Ishikawa (cell line): ENCODE measurements at regions not wholly inside any gene's neighbourhood (a gene's known extent, or its start where the extent isn't known, plus 50 kb on each side); places are given as distances from the start of the nearest gene placed in this dataset.

ENCODE experiments used
- EP300 ChIP-seq: IDR thresholded peaks from 2 replicates; pipeline ENCODE4 v1.6.1; 2012; ENCODE audit warnings: borderline replicate concordance
- NFIC ChIP-seq: IDR thresholded peaks from 2 replicates; pipeline ENCODE4 v1.6.1; 2012
- RAD21 ChIP-seq: IDR thresholded peaks from 2 replicates; pipeline ENCODE4 v1.6.1; 2012; ENCODE audit warnings: low read depth
- REST ChIP-seq: IDR thresholded peaks from 2 replicates; pipeline ENCODE4 v1.6.1; 2012; ENCODE audit warnings: low read depth, mild to moderate bottlenecking
- TAF1 ChIP-seq: IDR thresholded peaks from 2 replicates; pipeline ENCODE4 v1.6.1; 2012; ENCODE audit warnings: low read depth, mild to moderate bottlenecking
- TEAD4 ChIP-seq: IDR thresholded peaks from 2 replicates; pipeline ENCODE4 v1.6.1; 2012
- YY1 ChIP-seq: IDR thresholded peaks from 2 replicates; pipeline ENCODE4 v1.6.1; 2012; ENCODE audit warnings: low read depth
- ZBTB7A ChIP-seq: IDR thresholded peaks from 2 replicates; pipeline ENCODE4 v1.6.1; 2012; ENCODE audit warnings: low read depth
- TF ChIP-seq, protein P1 (sequence below): IDR thresholded peaks from 2 replicates; pipeline ENCODE4 v1.6.1; 2012

- TF ChIP-seq TAF1 (no peak), EP300 (no peak), NFIC (no peak), TEAD4 (no peak), REST (no peak), YY1 (no peak), ZBTB7A (no peak), RAD21 (no peak)
- TF ChIP-seq, protein P1, sequence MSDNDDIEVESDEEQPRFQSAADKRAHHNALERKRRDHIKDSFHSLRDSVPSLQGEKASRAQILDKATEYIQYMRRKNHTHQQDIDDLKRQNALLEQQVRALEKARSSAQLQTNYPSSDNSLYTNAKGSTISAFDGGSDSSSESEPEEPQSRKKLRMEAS = no peak
Measured at GRCh38 chr9:30628915-30629567, 1755.4 kb upstream of the ACO1 start.
